ENCODE measurements at regions not wholly inside any gene's neighbourhood (a gene's known extent, or its start where the extent isn't known, plus 50 kb on each side); places are given as distances from the start of the nearest gene placed in this dataset.

DNA sequence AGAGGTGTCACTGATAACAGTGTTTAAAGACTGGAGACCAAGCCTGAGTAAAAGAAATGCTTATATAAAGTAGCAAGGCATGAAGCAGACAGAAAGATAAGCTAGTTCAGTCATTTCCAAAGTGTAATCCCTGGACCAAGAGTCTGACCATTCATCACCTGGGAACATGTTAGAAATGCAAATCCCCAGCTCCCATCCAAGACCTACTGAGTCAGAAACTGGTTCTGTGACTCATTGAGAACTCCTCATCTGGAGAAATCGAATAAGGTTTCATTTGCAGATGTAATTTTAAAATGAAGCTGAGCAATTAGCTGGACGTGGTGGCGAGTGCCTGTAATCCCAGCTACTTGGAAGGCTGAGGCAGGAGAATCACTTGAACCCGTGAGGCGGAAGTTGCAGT lies 473.9 kb upstream of the UBE2E2 start:
- FAIRE-seq, result no peak
- POLR2A ChIA-PET, result no interaction called here
- TF ChIP-seq, protein P1, sequence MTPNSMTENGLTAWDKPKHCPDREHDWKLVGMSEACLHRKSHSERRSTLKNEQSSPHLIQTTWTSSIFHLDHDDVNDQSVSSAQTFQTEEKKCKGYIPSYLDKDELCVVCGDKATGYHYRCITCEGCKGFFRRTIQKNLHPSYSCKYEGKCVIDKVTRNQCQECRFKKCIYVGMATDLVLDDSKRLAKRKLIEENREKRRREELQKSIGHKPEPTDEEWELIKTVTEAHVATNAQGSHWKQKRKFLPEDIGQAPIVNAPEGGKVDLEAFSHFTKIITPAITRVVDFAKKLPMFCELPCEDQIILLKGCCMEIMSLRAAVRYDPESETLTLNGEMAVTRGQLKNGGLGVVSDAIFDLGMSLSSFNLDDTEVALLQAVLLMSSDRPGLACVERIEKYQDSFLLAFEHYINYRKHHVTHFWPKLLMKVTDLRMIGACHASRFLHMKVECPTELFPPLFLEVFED (CRISPR knock-in tag; conservative IDR thresholded peaks at IDR 0.05), result no peak
- no peak for TF ChIP-seq NR2C2 (CRISPR knock-in tag; IDR thresholded peaks at IDR 0.05)
- no peak for TF ChIP-seq NR2C2 (tag; IDR thresholded peaks at IDR 0.05)
- no peak for TF ChIP-seq TAF15 (IDR thresholded peaks at IDR 0.05; ENCODE audit: low read depth, low read length)
- no peak for TF ChIP-seq MTA2 (IDR thresholded peaks at IDR 0.05; ENCODE audit: low read depth)
- TF ChIP-seq, protein P2, sequence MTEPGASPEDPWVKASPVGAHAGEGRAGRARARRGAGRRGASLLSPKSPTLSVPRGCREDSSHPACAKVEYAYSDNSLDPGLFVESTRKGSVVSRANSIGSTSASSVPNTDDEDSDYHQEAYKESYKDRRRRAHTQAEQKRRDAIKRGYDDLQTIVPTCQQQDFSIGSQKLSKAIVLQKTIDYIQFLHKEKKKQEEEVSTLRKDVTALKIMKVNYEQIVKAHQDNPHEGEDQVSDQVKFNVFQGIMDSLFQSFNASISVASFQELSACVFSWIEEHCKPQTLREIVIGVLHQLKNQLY (CRISPR knock-in tag; conservative IDR thresholded peaks at IDR 0.05), result no peak
- no peak for TF ChIP-seq PYGO2 (tag; IDR thresholded peaks at IDR 0.05)
- no peak for TF ChIP-seq MIER1 (IDR thresholded peaks at IDR 0.05; ENCODE audit: low read depth)
- no peak for TF ChIP-seq SRSF9 (IDR thresholded peaks at IDR 0.05; ENCODE audit: borderline replicate concordance, low read depth, low read length)
- no peak for TF ChIP-seq ZNF143 (CRISPR knock-in tag; IDR thresholded peaks at IDR 0.05)
- TF ChIP-seq BCL6 (CRISPR knock-in tag; IDR thresholded peaks at IDR 0.05), result no peak
- TF ChIP-seq, protein P3, sequence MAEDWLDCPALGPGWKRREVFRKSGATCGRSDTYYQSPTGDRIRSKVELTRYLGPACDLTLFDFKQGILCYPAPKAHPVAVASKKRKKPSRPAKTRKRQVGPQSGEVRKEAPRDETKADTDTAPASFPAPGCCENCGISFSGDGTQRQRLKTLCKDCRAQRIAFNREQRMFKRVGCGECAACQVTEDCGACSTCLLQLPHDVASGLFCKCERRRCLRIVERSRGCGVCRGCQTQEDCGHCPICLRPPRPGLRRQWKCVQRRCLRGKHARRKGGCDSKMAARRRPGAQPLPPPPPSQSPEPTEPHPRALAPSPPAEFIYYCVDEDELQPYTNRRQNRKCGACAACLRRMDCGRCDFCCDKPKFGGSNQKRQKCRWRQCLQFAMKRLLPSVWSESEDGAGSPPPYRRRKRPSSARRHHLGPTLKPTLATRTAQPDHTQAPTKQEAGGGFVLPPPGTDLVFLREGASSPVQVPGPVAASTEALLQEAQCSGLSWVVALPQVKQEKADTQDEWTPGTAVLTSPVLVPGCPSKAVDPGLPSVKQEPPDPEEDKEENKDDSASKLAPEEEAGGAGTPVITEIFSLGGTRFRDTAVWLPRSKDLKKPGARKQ (CRISPR knock-in tag; IDR thresholded peaks at IDR 0.05), result no peak
- no peak for TF ChIP-seq ATF7 (IDR thresholded peaks at IDR 0.05)
- TF ChIP-seq NR1H2 (CRISPR knock-in tag; IDR thresholded peaks at IDR 0.05), result no peak
- no peak for TF ChIP-seq EHMT2 (IDR thresholded peaks at IDR 0.05)
- TF ChIP-seq, protein P4, sequence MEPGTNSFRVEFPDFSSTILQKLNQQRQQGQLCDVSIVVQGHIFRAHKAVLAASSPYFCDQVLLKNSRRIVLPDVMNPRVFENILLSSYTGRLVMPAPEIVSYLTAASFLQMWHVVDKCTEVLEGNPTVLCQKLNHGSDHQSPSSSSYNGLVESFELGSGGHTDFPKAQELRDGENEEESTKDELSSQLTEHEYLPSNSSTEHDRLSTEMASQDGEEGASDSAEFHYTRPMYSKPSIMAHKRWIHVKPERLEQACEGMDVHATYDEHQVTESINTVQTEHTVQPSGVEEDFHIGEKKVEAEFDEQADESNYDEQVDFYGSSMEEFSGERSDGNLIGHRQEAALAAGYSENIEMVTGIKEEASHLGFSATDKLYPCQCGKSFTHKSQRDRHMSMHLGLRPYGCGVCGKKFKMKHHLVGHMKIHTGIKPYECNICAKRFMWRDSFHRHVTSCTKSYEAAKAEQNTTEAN (CRISPR knock-in tag; IDR thresholded peaks at IDR 0.05), result no peak
- no peak for TF ChIP-seq CBFA2T2 (conservative IDR thresholded peaks at IDR 0.05)
- no peak for TF ChIP-seq CBFB (CRISPR knock-in tag; IDR thresholded peaks at IDR 0.05)

More for the DNA sequence above, 473.9 kb upstream of the UBE2E2 start:
- Histone ChIP-seq H3K4me2 (ENCODE audit: insufficient read depth, low read length) (no peak overlapping the region), H3K9me3 (replicated peaks; ENCODE audit: control insufficient read depth, insufficient read depth, low read depth, low read length) (no peaks in the 10 kb centered on the region), H3K4me1 (replicated peaks in 1 of 2; ENCODE audit: control insufficient read depth in 2 of 2, insufficient read depth in 2 of 2, low read length in 2 of 2) (no peaks in the 10 kb centered on the region), H3K9ac (ENCODE audit: insufficient read depth in 1 of 2, low read depth in 2 of 2, low read length in 2 of 2) (no peak overlapping the region), H2AFZ (ENCODE audit: low read depth, low read length) (no peak overlapping the region), H3K9me1 (ENCODE audit: control insufficient read depth, insufficient read depth, low read length) (no peaks in the 10 kb centered on the region), H3K27me3 (ENCODE audit: control insufficient read depth in 2 of 2, insufficient read depth in 2 of 2, low read length in 2 of 2) (no peaks in the 10 kb centered on the region), H3K79me2 (ENCODE audit: control insufficient read depth, insufficient read depth, low read length) (no peaks in the 10 kb centered on the region), H4K20me1 (replicated peaks; ENCODE audit: control insufficient read depth, insufficient read depth, low read length) (no peaks in the 10 kb centered on the region), H3K27ac (ENCODE audit: extremely low read depth, low read depth, low read length) (no peak overlapping the region), H3K4me3 (no peak overlapping the region), H3K36me3 (ENCODE audit: control insufficient read depth, insufficient read depth, low read length) (no peaks in the 10 kb centered on the region)
- ATAC-seq (no peak), DNase-seq (ENCODE audit: extremely low read depth in 1 of 4, low spot score in 3 of 4) (no peak)
- in situ Hi-C loops (cut with MboI), result no loop called here
- no TSS peak for BruUV-seq (replicated peaks)
- intact Hi-C loops (cut with micrococcal nuclease), result no loop called here
- 0% methylated on average over 5 of the region's 5 CpGs for WGBS (ENCODE audit: insufficient coverage, low coverage, missing lambda C conversion rate)
- CTCF ChIA-PET (ENCODE audit: low intra/inter-chr PET ratio), result no interaction called here
